HCT116 (cell line): ENCODE measurements at regions not wholly inside any gene's neighbourhood (a gene's known extent, or its start where the extent isn't known, plus 50 kb on each side); places are given as distances from the start of the nearest gene placed in this dataset.

Experiments
- ATAC-seq: fragments of 200-7000 bp; cut with Tn5 transposase; 2 replicates; pipeline ENCODE4 v1.9.1; 2020; ENCODE audit warnings: mild to moderate bottlenecking, moderate library complexity
- BruUV-seq: library from RNA; stranded (reverse); fragments of 400-500 nt; replicated peaks from 2 replicates; lab custom pipeline; 2021; lab: Mats Ljungman, UMichigan
- CTCF ChIA-PET: fragments of 300-600 bp; sonication (Branson Sonifier 250); formaldehyde crosslinking; loops from one replicate; lab custom pipeline; 2021; ENCODE audit warnings: antibody characterized with exemption; lab: Charles Lee
- POLR2A ChIA-PET: fragments of 300-600, 350-600 bp; sonication (Branson Sonifier 250); formaldehyde crosslinking; loops from one replicate; lab custom pipeline; 2021; ENCODE audit warnings: antibody characterized with exemption; lab: Charles Lee
- RAD21 ChIA-PET, 2 experiments: fragments of 300-600 bp; sonication (Branson Sonifier 250); formaldehyde crosslinking; loops; one replicate each; lab custom pipeline; 2023; ENCODE audit warnings: low total read pairs in 2 of 2; ENCODE audit not compliant: uncharacterized antibody in 2 of 2, unreplicated experiment in 2 of 2, low non-redundant PET in 1 of 2; lab: Charles Lee
- DNase-seq: peaks from one replicate; pipeline ENCODE4 v3.0.0-alpha.2; 2010; ENCODE audit warnings: low read depth, low spot score
- H2AFZ ChIP-seq: fragments of 200-600 bp; shearing (Covaris generic), sonication (generic); 2 replicates; pipeline ENCODE4 v1.6.1; 2017; ENCODE audit warnings: low read depth, mixed run types, mixed read lengths, antibody characterized with exemption, low read length; ENCODE audit not compliant: poor library complexity, severe bottlenecking
- H3K27ac ChIP-seq: 2 replicates; pipeline ENCODE4 v1.5.1; 2012; ENCODE audit warnings: low read depth, low read length
- H3K27me3 ChIP-seq: fragments of 200-600 bp; sonication (generic); 2 replicates; pipeline ENCODE4 v1.6.1; 2016; ENCODE audit warnings: mixed run types, low read length, mixed read lengths; ENCODE audit not compliant: insufficient read depth
- H3K36me3 ChIP-seq, 2 experiments: fragments of 200-500 bp in 1 of 2; fragments of 200-600 bp in 1 of 2; sonication (Bioruptor generic) in 1 of 2; sonication (generic) in 1 of 2; 2 replicates each; pipeline versions ENCODE4 v1.5.1 to v1.6.1; 2014 to 2016; ENCODE audit warnings: low read length in 2 of 2, inconsistent platforms in 1 of 2, mixed read lengths in 1 of 2, mixed run types in 1 of 2; ENCODE audit not compliant: insufficient read depth in 2 of 2, control insufficient read depth in 1 of 2
- H3K4me1 ChIP-seq, 2 experiments: fragments of 200-600 bp in 1 of 2; sonication (generic) in 1 of 2; 2 replicates each; pipeline versions ENCODE4 v1.5.1 to v1.6.1; 2012 to 2017; ENCODE audit warnings: low read length in 2 of 2, inconsistent platforms in 1 of 2, mild to moderate bottlenecking in 1 of 2, mixed read lengths in 1 of 2, mixed run types in 1 of 2, moderate library complexity in 1 of 2; ENCODE audit not compliant: insufficient read depth in 2 of 2, control insufficient read depth in 1 of 2
- H3K4me2 ChIP-seq: fragments of 200-600 bp; sonication (generic); 2 replicates; pipeline ENCODE4 v1.6.1; 2017; ENCODE audit warnings: mixed run types, low read length, mixed read lengths
- H3K4me3 ChIP-seq, 2 experiments: fragments of 200-600 bp in 1 of 2; sonication (generic) in 1 of 2; replicated peaks in 1 of 2; 2 replicates each; pipeline ENCODE4 v1.5.1; 2011 to 2016; ENCODE audit warnings: low read length in 2 of 2, control low read depth in 1 of 2, low read depth in 1 of 2, mild to moderate bottlenecking in 1 of 2, mixed read lengths in 1 of 2, mixed run types in 1 of 2
- H3K79me2 ChIP-seq: fragments of 200-600 bp; sonication (generic); 2 replicates; pipeline ENCODE4 v1.6.1; 2017; ENCODE audit warnings: mild to moderate bottlenecking, mixed run types, low read length, moderate library complexity, mixed read lengths; ENCODE audit not compliant: insufficient read depth
- H3K9ac ChIP-seq: fragments of 200-600 bp; sonication (generic); 2 replicates; pipeline ENCODE4 v1.6.1; 2016; ENCODE audit warnings: low read length, mixed read lengths
- H3K9me2 ChIP-seq: fragments of 200-600 bp; sonication (generic), shearing (Covaris generic); 2 replicates; pipeline ENCODE4 v1.6.1; 2017; ENCODE audit warnings: mixed run types, mild to moderate bottlenecking, moderate library complexity; ENCODE audit not compliant: insufficient read depth
- H3K9me3 ChIP-seq, 2 experiments: fragments of 200-500 bp in 1 of 2; fragments of 200-600 bp in 1 of 2; sonication (Bioruptor generic) in 1 of 2; sonication (generic) in 1 of 2; 2 replicates each; pipeline ENCODE4 v1.6.1; 2014 to 2017; ENCODE audit warnings: low read length in 2 of 2, mixed read lengths in 2 of 2, inconsistent platforms in 1 of 2, low read depth in 1 of 2, mild to moderate bottlenecking in 1 of 2, mixed run types in 1 of 2, moderate library complexity in 1 of 2; ENCODE audit not compliant: control insufficient read depth in 1 of 2, insufficient read depth in 1 of 2
- H4K20me1 ChIP-seq: fragments of 200-600 bp; sonication (generic), shearing (Covaris generic); 2 replicates; pipeline ENCODE4 v1.6.1; 2017; ENCODE audit warnings: mixed run types, mild to moderate bottlenecking, moderate library complexity; ENCODE audit not compliant: insufficient read depth
- ATF3 ChIP-seq: IDR thresholded peaks from 2 replicates; pipeline ENCODE4 v1.6.1; 2012
- CBX3 ChIP-seq: IDR thresholded peaks from 2 replicates; pipeline ENCODE4 v1.6.1; 2012; ENCODE audit warnings: low read depth
- CEBPB ChIP-seq: IDR thresholded peaks from 2 replicates; pipeline ENCODE4 v1.6.1; 2012; ENCODE audit warnings: low read depth
- ELF1 ChIP-seq: IDR thresholded peaks from 2 replicates; pipeline ENCODE4 v1.6.1; 2012; ENCODE audit warnings: low read depth, borderline replicate concordance
- EZH2 ChIP-seq: fragments of 200-600 bp; sonication (generic); IDR thresholded peaks from 2 replicates; pipeline ENCODE4 v1.6.1; 2017; ENCODE audit warnings: antibody characterized with exemption, mixed run types
- JUND ChIP-seq: IDR thresholded peaks from 2 replicates; pipeline ENCODE4 v1.6.1; 2012
- POLR2A ChIP-seq: IDR thresholded peaks from 2 replicates; pipeline ENCODE4 v1.7.0; 2011; ENCODE audit warnings: borderline replicate concordance; ENCODE audit not compliant: insufficient read depth, insufficient read length; ENCODE audit errors: extremely low read depth
- POLR2AphosphoS5 ChIP-seq: IDR thresholded peaks from 2 replicates; pipeline ENCODE4 v1.6.1; 2011; ENCODE audit warnings: mild to moderate bottlenecking, low read depth, low read length, moderate library complexity
- RAD21 ChIP-seq: IDR thresholded peaks from 2 replicates; pipeline ENCODE4 v1.6.1; 2012; ENCODE audit warnings: low read depth, mild to moderate bottlenecking
- SIN3A ChIP-seq: IDR thresholded peaks from 2 replicates; pipeline ENCODE4 v1.6.1; 2012; ENCODE audit warnings: low read depth
- SP1 ChIP-seq: IDR thresholded peaks from 2 replicates; pipeline ENCODE4 v1.6.1; 2012; ENCODE audit warnings: low read depth
- TCF7L2 ChIP-seq: IDR thresholded peaks from 2 replicates; pipeline ENCODE4 v1.7.0; 2011; ENCODE audit warnings: borderline replicate concordance, inconsistent platforms; ENCODE audit not compliant: insufficient read depth, insufficient read length; ENCODE audit errors: extremely low read depth
- YY1 ChIP-seq: IDR thresholded peaks from 2 replicates; pipeline ENCODE4 v1.6.1; 2011; ENCODE audit warnings: low read length, low read depth, moderate library complexity, mild to moderate bottlenecking; ENCODE audit not compliant: insufficient replicate concordance; ENCODE audit errors: extremely low read depth
- ZFX ChIP-seq: fragments of 450-650 bp; IDR thresholded peaks from 2 replicates; pipeline ENCODE4 v1.6.1; 2017
- intact Hi-C: fragments of 100-400 bp; cut with micrococcal nuclease; formaldehyde crosslinking; loops from 2 replicates; pipeline ENCODE4 v1.10.0; 2022

GRCh38 chr18:64199581-64199980 lies 50.7 kb upstream of the LINC00305 start:
- intact Hi-C loops, result no loop called here

More at GRCh38 chr18:64199581-64199980, 50.7 kb upstream of the LINC00305 start:
- no peak overlapping the region for H3K4me3 ChIP-seq
- no peaks in the 10 kb centered on the region; a peak in 1 of 4 replicates for H3K9me3 ChIP-seq
- no peaks in the 10 kb centered on the region; the same call in 1 of the 2 replicates for H4K20me1 ChIP-seq
- no peaks in the 10 kb centered on the region for H3K27me3 ChIP-seq
- no peak overlapping the region for H3K27ac ChIP-seq
- H2AFZ ChIP-seq, result no peak overlapping the region
- H3K9ac ChIP-seq, result no peak overlapping the region
- POLR2A ChIA-PET, result no interaction called here
- no peaks in the 10 kb centered on the region for H3K36me3 ChIP-seq
- H3K79me2 ChIP-seq, result no peaks in the 10 kb centered on the region
- ATAC-seq (no peak), DNase-seq (no peak)
- RAD21 ChIA-PET, result no interaction called here
- TF ChIP-seq ATF3 (no peak), CEBPB (no peak), YY1 (no peak), EZH2 (no peak), SIN3A (no peak), TCF7L2 (no peak), JUND (no peak), CBX3 (no peak), POLR2AphosphoS5 (no peak), ELF1 (no peak), POLR2A (no peak), RAD21 (no peak), SP1 (no peak), ZFX (no peak)
- CTCF ChIA-PET, result no interaction called here
- H3K9me2 ChIP-seq, result no peaks in the 10 kb centered on the region
- H3K4me2 ChIP-seq, result no peak overlapping the region
- no peaks in the 10 kb centered on the region for H3K4me1 ChIP-seq
- no TSS peak for BruUV-seq
